Activated T-cell treated with anti-CD3 and anti-CD28 coated beads, Interleukin-2, amount 50 U/mL, for 48 hours (primary cell): ENCODE measurements at regions not wholly inside any gene's neighbourhood (a gene's known extent, or its start where the extent isn't known, plus 50 kb on each side); places are given as distances from the start of the nearest gene placed in this dataset.
"Not testable (repeated sequence)": the region's sequence is repeated elsewhere in the genome, so short reads cannot be mapped to it uniquely, and the experiment has no call there.

Experiments
- DNase-seq, 2 experiments: peaks; one replicate each; pipeline ENCODE4 v3.0.0-alpha.2; 2020

GRCh38 chr12:125824276-125824675 is 759.0 kb downstream of the AACS start:
- no peak for DNase-seq

- DNase-seq, result no peak
These were observed 770.6 kb downstream of the AACS start for GRCh38 chr12:125835852-125836251.

- no peak for DNase-seq
These were observed 771.4 kb downstream of the AACS start for GRCh38 chr12:125836647-125837046.

GRCh38 chr12:125841332-125841731 is 776.1 kb downstream of the AACS start:
- DNase-seq, result no peak

DNA sequence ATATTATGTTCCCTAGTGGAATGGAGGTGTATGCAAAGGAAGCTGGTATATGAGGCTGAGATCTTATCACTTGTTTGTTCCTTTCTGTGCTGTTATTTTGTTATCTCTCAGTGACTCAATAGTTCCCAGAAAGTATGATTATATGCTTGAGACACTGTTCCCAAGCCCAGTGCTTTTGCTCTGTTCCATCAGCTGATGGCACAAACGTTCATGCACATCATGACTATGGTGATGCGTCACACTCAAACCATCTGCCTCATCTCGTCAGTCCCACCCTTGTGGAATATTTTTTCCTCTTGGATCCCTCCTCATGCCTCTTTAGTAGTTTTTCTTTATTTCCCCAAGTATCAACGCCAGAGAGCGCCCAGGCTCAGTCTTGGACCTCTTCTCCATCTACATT is 786.9 kb downstream of the AACS start:
- DNase-seq, result no peak

GRCh38 chr12:125852679-125853078 is 787.4 kb downstream of the AACS start:
- no peak for DNase-seq

DNA sequence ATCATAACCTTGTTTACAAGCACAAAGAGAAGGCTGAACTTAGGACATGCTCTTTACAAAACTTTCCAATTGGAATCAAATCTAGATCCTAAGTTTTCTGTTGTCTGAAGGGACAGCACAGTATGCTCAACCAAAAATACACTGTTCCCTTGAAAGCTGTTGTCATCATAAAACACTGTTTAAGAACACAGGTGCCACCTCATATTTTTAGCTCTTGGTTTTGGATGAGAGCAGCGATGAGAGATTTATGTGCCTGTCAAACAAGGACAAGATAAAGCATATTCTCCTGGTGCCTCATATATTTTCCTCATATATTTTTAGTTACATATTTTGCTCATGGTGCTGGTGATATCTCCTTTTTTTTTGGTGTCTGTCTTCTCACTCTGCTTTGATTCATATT is 788.4 kb downstream of the AACS start:
- DNase-seq, result no peak

DNA sequence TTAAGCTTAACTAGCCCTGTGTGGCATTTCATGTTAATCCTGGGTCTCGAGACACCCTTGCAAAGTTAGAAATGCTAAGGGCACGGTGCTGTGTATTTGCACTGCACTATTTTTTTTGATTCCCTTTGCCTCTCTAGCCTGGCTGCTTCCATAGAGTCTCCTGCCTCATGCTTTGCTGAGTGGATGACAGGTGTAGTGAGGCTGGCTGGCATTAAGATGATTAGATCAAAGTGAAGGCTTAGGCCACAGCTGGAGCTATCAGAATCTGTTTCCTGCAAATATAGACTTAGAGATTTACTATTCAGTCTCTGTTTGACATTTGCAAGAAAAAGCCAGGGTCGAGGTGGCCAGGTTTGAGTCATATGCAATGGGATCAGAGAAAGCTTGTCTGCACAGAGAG is 791.1 kb downstream of the AACS start:
- DNase-seq, result no peak

DNA sequence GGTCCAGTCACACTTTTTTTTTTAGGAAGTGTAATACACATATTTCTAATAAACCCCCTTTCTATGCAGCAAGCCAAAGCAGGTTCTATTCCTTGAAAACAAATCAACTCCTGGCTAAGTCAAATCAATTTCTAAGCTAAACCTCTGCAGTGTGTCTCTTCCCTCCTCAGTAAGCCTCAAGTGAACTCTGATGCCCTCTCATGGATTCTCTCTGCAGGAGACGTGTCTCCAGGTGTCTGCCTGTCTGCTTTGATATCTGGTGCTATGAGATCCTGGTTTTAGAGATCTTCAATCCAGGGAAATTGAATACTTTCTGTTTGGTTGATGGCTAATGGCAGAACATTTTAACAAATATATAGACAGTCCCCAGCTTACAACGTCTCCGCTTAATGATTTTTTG is 791.7 kb downstream of the AACS start:
- DNase-seq, result no peak

DNA sequence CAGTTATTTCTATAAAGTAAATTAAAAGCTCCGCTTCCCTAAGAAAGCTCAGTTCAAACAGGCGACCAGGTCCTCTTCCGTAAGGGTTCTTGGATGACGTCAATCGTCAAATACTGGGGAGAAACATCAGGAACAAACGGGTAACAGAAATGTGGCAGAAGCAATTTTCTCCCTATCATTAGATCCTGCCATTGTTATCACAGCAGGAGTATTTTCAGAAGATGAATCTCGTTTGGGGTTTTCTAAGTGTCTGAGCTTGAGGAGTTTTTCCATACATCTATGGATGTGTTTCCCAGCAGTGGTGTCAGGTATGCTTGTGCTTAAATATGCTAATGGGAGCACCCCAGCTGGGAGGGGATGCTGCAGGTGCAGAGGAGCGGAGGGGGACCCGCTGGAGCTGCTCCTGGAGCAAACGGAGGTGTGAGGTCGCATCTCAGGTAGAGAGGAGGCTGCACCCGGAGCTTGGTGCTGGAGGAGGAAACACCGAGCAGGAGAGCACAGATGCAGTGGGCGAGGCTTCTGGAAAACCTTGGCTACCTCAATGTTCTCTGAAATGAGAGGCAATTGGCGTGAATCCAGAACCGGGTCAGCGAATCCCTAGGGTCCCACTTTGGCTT is 795.5 kb downstream of the AACS start:
- no peak for DNase-seq

- DNase-seq, result peak in 1 of 2 experiments; percentile 16
These were observed 796.4 kb downstream of the AACS start for GRCh38 chr12:125861299-125862281.

DNA sequence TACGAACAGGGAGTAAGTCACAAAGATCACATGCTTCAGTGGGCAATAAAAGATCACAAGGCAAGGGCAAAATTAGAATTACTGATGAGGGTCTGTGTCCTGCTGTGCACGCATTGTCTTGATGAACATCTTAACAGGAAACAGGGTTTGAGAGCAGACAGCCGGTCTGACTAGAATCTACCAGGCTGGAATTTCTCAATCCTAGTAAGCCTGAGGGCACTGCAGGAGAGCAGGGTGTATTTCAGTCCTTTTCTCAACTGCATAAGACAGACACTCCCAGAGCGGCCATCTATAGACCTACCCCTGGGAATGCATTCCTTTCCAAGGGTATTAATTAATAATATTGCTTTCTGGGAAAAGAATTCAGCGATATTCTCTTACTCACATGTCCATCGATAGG is 800.0 kb downstream of the AACS start:
- not testable (repeated sequence) for DNase-seq

DNA sequence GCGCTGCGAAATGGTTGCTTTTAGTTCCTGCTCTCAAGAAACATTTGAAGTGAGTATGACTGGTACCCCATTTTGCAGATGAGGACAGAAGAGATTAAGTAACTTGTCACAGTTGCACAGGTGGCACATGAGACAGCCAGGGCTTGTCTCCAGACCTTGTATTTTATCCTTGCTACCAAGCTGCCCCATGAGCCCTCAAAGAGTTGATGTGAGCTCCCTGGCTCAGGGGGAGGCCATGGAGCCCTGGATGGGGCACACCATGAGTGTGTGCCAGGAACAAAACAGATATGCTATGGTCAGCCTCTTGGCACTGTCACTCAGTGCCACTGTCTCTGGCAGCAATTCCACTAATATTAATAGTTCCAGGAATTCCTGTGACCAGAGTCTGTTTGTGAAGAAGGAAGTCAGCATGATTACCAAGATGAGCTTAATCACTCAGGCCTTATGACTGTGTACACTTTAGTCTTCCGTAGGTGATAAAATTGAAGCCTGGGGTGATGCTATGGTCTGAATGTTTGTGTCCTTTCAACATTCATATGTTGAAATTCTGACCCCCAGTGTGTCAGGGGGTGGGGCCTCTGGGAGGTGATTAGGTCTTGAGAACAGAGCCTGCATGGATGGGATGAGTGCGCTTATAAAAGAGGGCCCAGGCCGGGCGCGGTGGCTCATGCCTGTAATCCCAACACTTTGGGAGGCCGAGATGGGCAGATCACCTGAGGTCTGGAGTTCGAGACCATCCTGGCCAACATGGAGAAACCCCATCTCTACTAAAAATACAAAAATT is 806.8 kb downstream of the AACS start:
- no peak for DNase-seq

- no peak for DNase-seq
These were observed 807.8 kb downstream of the AACS start for GRCh38 chr12:125873016-125873415.

DNA sequence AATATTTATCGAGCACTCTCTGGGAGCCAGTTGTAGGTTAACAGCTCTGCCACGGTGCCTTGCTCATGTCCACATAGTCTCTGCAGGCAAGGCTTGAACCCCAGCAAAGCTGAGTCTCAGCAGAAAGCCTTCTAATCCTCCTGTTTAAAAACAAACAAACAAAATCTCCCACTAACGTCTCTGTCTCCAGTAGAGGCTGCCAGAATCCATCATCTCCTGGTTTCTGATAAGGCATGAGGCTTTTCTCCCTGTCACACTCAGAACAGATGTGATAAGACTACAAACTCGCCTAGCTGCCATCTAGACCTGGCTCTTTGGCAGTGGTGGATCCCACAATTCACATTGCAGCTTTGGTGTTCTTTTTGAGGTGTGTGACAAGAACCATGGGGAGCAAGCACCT is 813.2 kb downstream of the AACS start:
- DNase-seq, result no peak

- DNase-seq, result no peak
These were observed 816.9 kb downstream of the AACS start for GRCh38 chr12:125882141-125882540.

- DNase-seq, result no peak
These were observed 823.7 kb downstream of the AACS start for GRCh38 chr12:125888921-125889320.

DNA sequence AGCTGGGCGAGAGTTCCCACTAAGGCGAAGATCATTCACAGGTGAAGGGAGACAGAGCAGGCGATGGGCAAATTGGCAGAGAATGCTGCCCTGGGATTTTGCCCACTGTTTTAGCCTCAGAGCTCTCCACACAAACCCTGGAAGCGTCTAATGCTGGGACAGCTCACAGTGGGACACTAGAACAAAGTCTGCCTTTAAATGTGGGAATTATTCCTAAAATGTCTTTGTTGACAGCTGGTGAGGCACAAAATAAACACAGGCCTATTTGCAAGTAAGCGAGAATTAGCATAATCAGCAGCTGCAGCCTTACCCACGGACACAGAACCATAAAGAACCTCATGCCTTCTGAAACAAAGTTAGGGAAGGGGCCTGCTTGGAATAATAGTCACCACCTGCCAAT is 824.5 kb downstream of the AACS start:
- DNase-seq, result no peak

- DNase-seq, result no peak
These were observed 825.2 kb downstream of the AACS start for GRCh38 chr12:125890366-125890905.

DNA sequence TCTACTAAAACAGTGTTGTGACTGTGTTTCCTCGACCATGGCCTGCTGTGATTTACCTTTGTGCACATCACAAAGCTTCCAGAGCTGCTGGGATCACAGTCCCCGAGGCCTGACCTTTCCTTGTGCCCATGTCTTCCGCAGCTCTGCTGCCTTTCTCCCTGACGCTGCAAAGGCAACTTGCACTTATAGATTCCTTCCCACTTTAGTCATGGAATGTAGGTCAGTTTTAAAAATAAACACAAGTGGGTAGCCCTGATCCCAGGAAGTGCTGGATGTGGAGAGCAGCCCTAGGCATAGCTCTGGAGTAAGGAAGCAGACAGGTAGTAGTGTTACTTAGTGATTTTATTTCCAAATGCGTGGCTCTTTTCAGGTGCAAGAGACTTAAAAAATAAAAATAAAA is 825.7 kb downstream of the AACS start:
- DNase-seq, result no peak

- DNase-seq, result no peak
These were observed 827.0 kb downstream of the AACS start for GRCh38 chr12:125892276-125892675.

- no peak for DNase-seq
These were observed 837.8 kb downstream of the AACS start for GRCh38 chr12:125902991-125903390.

- no peak for DNase-seq
These were observed 842.1 kb downstream of the AACS start for GRCh38 chr12:125907351-125907750.
